KG1 (cell line): ENCODE measurements at regions not wholly inside any gene's neighbourhood (a gene's known extent, or its start where the extent isn't known, plus 50 kb on each side); places are given as distances from the start of the nearest gene placed in this dataset.

Source experiments
- DNase-seq: peaks from one replicate; lab custom pipeline; 2025; lab: John Stamatoyannopoulos, UW

DNA sequence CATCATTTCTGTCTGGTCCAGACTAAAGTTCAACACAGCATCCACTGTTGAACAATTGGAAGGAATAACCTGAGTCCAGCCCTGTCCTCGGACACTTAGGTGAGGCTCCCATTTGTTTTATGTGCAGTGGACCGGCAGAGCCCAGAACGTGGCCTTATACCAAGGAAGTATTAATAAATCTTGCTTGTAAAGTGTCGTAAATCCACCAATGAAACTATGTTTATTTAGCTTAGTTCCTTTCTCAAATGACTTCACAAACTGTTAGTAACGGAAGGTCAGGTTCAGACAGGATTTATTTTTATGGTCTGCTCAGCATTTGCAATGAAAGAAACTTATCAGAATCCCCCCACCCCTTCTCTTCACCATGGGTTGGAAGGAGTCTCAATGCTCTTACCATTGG, 149.5 kb downstream of the PCSK1 start:
- no peak for DNase-seq

DNA sequence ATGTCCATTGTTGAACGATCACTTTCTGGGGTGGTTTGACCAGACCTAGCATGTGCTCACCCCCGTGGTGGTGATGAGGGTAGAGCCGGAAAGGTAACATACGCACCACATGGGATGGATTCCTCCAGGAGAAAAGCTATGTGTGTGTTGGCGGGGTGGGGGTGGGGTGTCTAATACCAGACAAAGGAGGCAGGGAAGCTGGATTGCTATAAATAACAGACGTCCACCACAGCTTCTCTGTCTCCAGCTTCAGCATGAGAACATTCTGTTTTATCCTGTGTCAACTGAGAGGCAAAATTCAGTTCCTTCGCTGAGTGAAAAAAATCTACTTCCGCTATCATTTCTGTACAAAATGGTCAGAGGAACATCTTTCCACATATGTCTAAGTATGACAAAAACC, 151.0 kb downstream of the PCSK1 start:
- DNase-seq, result no peak

DNA sequence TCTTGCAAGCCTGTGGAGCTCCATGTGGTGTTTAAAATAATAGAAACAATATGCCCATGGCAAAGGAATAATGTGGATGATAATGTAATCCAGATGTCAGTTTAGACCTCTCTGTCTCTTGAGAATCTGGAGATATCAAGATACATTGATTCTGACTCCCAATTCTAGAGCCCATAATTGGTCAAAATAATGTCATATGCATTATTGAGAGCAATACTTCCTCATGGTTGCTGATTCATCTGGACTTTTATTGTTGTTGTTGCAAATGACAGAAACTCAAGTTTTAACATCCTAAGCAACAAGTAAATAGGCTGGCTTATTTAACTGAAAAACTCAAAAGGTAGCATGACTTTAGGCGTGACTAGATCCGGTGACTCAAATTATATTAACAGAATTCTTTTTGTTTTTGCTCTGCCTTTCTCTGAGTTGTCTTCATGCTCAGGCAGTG, 152.1 kb downstream of the PCSK1 start:
- DNase-seq, result no peak

DNA sequence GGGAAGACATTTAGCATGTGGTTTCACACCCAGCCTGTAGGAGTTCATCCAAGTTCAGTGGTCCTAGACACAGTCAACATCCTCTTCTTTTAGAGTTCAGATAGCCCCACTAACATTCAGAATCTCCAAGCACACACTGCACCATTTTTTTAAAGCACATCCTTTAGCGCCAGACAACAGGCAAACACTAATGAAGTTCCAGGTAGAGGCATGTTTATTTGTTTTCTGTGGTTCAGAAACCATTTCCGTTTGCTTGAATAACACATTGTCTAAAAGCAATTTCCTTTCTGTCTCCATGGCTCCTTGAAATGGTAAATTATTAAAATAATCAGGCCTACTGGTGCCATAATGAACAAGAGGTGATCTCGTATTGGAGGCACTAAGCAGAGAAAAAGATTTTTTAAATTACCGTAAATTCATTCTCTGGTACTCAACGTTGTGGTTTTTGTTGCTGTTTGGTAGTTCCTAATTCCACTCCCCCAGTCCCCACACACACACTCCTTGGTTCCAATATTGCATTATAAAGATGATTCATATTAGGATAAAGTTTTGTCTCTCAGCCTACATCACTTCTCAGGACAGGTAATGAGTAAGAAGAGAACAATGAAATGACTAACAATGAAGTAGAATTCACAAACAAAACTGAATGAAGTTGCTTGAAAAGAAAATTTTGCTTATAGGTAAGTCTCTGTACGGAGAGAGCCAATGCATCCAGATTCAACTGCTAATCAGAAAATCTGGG, 153.1 kb downstream of the PCSK1 start:
- DNase-seq, result no peak

DNA sequence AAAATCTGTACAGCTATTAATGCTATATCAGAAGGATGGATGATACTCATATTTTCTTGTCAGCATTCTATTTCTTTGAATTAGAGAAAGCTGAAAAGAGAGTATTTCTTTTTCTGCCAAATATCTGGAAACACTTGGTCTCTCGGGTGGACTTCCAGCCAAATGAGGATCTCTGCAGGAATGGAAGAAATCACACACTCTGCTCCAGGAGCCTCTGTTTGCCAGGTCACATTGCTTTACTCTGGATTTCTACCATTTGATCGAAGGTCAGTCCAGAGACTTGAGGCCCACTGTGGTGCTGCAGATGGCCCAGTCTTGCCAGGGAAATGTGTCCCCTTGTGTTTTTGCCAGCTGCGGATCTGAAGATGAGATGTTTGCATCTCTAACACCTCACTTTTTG, 154.1 kb downstream of the PCSK1 start:
- DNase-seq, result no peak

DNA sequence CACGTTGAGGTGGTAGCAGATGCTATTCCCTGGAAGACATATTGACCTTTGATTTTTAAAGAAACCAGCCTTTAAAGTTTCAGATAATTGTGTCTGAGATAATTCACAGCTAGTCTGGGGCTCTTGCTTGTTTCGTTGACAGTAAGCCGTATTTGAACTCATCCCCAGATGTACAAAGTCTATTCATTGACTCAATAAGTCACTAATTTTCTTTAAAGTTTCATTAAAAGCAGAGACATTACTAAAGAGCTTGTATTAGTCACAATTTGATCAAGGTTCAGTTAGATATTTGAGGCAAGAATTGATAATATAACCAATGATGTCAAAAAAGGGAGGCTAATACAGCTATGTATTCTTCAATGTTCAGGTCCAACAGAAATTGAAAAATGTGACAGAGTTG, 158.0 kb downstream of the PCSK1 start:
- no peak for DNase-seq

DNA sequence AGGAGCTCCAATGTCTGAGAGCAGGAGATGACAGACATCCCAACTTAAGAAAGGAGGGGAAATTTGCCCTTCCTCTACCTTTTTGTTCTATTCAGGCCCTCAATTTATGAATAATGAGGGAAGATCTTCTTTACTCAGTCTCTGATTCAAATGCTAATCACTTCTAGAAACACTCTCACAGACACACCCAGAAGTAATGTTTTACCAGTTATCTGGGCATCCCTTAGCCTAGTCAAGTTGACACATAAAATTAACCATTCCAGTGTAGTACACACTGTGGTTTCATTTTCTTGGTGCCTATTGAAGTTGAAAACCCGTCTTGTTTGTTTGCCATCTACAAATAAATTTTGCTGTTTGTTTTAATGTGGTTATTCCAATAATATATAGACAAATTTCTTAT, 167.6 kb downstream of the PCSK1 start:
- no peak for DNase-seq

DNA sequence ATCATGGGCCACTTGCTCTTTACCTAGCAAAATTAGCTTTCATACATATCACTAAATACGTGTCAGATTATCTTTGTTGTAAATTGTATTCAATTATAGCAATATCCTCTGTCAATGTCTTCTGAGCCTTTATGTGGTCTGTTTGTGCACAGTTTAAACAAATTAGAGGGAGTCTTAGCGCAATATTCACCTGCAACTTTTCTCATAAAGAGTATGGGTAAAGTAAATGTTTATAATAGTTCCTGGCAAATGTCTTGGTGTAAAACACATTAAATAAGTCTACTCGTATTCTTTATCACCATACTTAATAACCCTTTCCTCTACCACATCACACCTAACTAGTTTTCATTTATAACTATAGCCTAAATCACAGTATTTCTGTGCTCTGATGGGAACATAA, 169.0 kb downstream of the PCSK1 start:
- no peak for DNase-seq

DNA sequence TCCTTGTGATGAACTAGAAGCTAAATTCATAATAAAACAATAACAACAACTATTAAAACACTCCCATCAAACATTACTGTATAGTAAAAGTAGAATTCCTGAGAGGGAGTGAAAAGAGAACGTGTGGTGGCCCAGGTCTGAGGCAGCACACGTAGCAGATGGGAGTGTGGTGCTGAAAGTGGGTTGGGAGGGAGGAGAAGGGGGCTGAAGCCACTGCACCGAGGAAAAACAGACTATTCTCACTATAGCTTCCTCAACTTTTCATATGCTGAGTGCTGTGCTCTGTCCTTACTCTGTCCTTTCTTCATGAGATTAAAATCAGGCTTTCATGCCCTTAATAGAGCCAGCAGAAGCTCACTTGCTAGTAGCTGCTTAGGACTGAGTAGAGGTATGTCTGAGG, 170.9 kb downstream of the PCSK1 start:
- DNase-seq, result no peak

DNA sequence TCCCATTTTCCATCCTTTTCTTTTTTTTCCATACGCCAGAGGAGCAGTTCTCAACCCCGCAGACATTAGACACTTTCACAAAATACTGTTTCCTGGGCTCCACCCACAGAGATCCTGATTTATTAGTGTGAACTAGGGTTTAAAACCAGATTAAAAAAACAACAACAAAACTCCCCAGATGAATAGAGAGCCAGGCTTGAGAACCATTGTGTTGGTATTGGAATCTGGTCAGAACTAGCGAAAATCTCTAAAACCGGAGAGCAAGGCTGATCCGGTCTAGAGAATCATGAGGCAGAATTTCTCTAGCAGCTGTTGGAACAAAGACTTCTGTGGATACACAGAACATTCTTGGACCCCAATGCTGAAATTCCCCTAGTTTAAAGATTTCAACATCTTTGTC, 173.0 kb downstream of the PCSK1 start:
- no peak for DNase-seq

DNA sequence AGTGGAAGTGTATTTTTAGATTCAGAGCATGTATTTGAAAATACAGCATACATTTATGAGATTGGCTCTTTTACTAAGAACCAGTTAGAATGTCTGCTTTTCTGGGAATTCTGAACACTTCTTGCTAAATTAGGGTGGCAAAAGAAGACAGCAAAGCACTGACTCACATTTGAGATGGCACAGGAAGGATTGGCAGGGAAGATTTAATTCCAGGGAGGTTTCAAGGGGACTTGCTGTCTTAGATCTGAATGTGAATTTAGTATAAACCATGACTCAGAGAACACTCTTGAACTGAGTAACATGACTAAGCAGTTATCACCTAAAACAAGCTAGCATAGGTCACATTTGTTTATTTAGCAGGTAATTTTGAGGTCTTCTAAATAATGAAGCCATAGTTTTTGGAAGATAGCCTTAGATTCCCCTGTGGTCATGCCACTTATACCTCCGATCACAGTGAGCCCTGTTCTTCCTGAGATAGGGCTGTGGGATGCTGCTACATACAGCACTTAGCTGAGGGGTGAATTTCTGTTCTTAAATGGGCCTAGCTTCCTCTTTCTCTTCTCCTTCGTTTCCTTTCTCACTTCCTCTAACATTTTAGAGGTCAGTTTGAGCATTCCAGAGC, 173.8 kb downstream of the PCSK1 start:
- DNase-seq, result peak; percentile 8

DNA sequence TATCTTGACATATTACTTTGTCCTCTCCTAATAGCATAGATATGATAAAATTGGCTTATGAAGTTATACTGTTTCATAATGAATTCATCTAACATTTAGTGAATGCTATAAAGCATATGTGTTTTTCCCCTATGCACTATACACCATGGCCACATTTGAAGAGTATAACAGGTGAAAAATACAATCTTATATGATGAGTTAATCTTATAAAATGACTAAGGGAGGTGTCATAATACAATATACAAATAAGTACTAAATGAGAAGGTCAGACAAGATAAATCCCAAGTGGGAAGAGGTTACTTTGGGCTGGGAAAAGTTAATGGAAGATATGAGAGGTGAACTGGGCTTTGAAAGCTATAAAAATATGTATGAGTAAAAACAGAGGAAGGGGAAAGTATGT, 174.4 kb downstream of the PCSK1 start:
- DNase-seq, result no peak

DNA sequence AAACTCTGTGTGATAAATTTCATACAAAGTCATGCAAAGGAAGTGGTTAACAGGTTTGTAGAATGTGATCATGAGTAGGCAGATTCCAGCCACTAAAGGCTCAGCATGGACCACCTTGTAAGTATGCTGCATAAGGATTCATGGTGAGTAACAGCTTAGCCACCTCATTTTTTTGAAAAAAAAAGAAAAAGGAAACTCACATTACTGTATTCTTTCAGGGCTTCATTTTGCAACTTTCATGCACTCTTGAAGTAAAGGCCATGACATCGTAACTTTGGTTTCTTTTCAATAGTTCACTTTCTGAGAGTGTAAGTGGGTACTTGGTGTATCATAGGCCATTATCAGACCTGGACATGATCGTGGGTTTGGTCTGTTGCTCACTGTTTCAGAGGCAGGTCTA, 175.1 kb downstream of the PCSK1 start:
- no peak for DNase-seq

DNA sequence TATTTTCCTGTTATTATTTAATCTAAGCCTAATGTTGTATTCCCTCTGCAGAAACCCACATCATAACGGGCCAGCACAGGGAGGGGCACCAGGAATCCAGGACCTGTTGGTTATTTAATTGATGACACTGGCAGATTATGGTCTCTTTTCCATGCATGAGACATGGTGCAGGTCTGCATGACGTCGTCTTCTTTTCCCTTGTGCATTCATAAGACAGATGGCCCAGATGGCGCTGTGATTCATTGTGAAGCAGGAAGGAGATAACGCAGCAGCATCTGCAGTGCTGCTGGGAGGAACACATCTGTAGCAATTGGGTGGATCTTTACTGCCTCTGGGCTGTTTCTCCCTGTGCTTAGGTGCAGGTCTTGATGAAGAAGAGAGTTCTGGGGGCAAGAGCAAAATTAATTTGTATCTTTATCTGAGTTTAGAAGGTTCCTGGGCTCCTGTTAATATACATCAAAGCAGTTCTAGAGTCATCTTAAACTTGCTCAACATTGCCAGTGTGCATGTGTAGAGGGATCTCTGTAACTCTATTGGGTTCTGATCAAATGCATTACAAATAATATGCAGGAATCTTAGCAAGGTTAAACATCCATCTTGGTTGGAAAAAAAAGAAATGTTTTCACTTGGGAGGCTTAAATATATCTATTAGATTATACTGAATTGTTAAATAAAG, 176.1 kb downstream of the PCSK1 start:
- DNase-seq, result no peak

DNA sequence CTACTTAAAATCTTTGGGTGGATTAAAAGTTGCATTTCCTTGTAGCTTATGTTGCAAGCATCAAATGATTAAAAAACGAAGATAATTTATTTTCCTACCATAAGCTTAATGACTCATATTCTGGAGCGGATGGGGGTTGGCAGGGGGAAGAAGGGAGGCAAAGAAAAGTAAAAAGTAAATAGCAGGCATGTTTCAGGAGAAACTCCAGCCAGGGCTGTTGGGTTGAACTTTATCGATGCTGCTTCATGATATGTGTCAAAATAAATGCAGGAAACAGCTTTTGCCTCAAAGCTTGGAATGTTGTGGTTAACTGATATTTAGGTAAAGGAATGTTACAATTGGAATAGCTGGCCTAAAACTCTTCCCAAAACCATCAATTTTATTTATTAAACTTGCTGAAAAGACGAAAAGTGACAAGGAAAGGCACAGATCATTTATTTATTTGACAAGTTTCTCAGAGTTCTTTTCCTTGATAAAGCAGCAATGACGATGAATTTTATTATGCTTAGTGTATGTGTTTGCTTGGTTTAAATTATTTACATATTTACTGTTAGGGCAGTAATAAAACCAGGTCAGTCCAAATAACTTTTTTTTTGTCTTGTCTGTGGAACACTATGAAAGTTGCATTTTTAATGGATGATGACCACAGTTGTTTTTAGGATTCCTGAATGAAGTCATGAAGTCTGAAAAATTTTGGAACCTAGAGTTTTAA, 177.9 kb downstream of the PCSK1 start:
- no peak for DNase-seq

DNA sequence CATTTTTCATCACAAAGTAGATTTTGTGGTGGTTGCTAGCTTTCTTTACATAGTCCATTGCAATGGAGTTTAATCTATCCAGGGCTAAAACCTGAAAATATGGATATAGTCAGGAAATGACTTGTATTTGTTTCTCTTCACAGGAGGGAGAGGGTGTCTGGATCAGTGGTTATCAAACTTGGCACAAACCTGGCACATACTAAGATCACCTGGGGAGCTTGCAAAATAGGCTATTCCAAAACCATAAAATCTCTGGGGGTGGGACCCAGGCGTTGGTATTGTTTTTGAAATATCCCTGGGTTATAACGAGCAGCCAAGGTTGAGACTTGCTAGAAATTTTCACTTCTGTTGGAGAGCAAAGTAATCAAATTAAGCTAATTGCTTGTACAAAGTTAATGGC, 179.9 kb downstream of the PCSK1 start:
- no peak for DNase-seq

DNA sequence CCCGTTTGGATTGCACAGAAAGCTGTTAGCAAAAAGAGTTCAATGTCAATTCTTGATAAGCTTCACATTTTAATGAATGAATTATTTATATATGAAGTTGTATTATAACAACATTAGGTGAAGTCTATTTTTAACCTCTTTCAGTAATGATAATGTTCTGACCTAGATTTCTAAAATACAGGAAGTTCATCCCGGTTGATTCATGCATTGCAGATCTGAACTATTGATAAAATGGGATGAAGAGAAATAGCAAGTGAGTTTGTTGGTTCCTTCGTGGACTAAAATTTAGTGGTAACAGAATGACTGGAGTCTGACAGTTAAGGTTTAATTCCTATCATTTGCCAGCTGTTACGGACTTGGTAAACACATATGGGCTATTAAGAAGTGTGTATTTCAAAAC, 180.5 kb downstream of the PCSK1 start:
- DNase-seq, result no peak

DNA sequence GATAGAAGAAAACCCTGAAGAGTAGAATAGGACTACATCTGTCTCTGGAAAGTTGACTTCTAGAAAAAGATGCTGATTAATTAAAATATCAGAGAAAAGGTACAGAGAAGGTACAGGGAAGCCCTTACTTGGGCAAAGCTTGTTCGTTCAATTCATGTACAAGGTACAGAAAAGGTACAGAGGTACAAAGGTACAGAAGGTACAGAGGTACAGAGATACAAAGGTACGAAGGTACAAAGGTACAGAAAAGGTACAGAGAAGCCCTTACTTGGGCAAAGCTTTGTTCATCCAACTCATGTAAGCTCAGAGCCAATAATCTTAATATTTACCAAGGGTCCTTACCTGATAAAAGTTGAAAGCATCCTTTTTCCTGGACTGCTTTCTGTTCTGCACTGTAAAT, 182.3 kb downstream of the PCSK1 start:
- no peak for DNase-seq

DNA sequence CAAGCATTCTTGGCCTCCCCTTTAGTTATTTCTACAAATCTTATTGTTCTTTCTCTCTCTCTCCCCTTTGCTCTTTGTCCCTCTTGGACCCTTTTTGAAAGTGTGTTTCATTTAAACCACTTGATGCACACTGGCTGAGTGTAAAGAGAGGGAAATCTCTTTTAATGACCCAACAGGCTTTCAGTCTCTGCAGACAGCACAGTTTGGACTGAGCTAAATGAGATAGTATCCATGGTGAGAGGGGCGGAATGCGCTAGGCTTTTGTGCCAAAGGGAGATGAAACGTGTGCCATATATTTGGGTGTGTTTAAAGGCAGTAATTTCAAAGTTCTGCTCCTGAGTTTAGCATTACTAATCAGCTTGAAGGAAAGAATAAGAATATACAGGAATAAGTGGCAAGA, 184.9 kb downstream of the PCSK1 start:
- DNase-seq, result no peak

DNA sequence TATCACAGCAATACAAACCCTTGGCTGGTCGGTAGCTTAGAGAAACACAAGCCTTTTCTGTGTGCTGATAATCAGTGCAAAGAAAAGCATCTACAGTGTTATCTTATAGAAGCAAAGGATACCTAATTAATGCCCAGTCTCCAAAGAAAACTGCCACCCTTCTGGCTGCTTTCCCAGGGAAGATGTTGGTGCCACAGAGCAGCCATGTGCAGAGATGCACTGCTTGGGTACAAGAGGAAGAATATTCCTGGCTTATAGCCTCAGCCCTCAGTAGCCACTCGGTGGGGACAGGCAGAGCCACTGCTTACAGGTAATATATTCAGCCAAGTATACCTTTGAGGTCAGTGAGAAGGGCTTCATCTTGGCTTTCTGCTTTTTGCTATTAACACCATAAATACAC, 185.3 kb downstream of the PCSK1 start:
- no peak for DNase-seq

DNA sequence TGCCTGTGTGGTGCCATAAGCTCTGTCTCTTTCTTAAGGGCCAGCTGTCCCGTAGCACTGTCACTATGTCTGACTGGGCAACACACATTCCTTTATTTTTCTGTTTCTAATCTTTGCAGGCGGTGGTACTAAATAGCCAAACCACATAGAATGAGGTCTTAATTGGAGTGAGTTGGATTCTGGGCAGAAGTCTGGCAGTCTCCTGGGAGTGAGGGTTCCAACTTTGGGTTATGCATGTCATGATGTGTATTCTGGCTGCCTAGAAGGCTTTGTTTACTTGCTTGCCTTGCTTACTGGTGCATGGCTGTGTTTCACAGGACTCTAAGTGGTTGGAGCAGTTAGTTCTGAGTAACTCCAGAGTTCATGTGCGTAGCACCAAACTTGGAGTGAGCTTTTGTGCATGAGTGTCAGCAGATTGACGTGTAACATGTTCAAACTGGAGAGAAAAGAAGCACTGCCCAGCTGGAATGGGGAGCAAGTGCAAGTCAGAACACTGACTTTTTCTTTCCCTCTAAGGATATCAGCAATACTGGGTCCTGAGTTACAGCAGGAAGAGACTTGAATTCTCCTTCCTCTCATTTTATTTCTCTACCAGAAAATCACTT, 185.8 kb downstream of the PCSK1 start:
- no peak for DNase-seq
